BE2C (cell line): ENCODE measurements at regions not wholly inside any gene's neighbourhood (a gene's known extent, or its start where the extent isn't known, plus 50 kb on each side); places are given as distances from the start of the nearest gene placed in this dataset.

Source experiments
- DNase-seq: peaks from one replicate; pipeline ENCODE4 v3.0.0-alpha.2; 2020
- H3K27me3 ChIP-seq: fragments of 250-450 bp; sonication (Bioruptor Pico); 2 replicates; pipeline ENCODE4 v1.5.1; 2020; ENCODE audit warnings: mild to moderate bottlenecking
- H3K36me3 ChIP-seq: fragments of 250-450 bp; sonication (Bioruptor Pico); 2 replicates; pipeline ENCODE4 v1.5.1; 2020; ENCODE audit warnings: mild to moderate bottlenecking
- H3K4me1 ChIP-seq: fragments of 250-450 bp; sonication (Bioruptor Pico); 2 replicates; pipeline ENCODE4 v1.5.1; 2020
- H3K4me3 ChIP-seq: 2 replicates; pipeline ENCODE4 v1.5.1; 2011; ENCODE audit warnings: low read depth, low read length
- H3K9me3 ChIP-seq: fragments of 250-450 bp; sonication (Bioruptor Pico); 2 replicates; pipeline ENCODE4 v1.5.1; 2020
- TF ChIP-seq, protein P1 (sequence below): IDR thresholded peaks from 2 replicates; pipeline ENCODE4 v1.5.1; 2012; ENCODE audit warnings: mild to moderate bottlenecking, low read depth, low read length

DNA sequence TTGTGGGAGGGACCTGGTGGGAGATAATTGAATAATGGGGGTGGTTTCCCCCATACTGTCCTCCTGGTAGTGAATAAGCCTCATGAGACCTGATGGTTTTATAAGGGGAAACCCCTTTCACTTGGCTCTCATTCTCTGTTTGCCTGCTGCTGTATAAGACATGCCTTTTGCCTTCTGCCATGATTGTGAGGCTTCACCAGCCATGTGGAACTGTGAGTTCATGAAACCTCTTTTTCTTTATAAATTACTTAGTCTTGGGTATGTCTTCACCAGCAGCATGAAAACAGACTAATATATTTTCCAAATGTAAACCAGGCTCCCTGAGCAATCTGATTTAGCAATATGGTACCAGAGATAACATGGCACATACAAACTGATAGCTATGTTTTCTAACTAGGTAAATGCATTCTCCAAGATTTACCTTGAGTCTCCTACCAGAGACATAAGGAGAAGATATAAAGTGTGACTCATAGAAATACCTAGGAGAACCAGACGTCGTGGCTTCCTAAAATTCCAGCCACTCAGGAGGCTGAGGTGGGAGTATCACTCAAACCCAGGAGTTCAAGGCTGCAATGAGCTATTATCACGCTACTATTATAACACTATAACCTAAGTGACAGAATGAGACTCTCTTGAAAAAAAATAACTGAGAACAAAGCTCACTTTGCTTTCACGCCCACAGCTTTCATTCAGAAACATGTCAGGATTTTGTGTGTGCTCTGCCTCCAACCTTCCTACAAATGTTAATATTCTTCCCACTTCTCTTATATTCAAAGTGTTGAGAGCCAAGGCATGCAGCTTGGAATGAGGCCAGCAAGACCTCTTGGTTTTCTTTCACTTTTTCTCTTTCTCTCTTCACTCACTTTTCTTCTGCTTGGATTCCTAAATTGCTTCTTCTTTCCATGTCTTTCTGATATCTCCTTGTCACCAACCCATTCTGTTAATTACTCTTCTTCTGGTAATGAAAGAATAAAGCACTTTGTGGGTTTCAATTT, 263.9 kb upstream of the UBE2E3 start:
- Histone ChIP-seq H3K4me1 (no peaks in the 10 kb centered on the region), H3K36me3 (no peaks in the 10 kb centered on the region), H3K27me3 (no peaks in the 10 kb centered on the region), H3K9me3 (no peaks in the 10 kb centered on the region), H3K4me3 (no peak overlapping the region)
- TF ChIP-seq, protein P1, sequence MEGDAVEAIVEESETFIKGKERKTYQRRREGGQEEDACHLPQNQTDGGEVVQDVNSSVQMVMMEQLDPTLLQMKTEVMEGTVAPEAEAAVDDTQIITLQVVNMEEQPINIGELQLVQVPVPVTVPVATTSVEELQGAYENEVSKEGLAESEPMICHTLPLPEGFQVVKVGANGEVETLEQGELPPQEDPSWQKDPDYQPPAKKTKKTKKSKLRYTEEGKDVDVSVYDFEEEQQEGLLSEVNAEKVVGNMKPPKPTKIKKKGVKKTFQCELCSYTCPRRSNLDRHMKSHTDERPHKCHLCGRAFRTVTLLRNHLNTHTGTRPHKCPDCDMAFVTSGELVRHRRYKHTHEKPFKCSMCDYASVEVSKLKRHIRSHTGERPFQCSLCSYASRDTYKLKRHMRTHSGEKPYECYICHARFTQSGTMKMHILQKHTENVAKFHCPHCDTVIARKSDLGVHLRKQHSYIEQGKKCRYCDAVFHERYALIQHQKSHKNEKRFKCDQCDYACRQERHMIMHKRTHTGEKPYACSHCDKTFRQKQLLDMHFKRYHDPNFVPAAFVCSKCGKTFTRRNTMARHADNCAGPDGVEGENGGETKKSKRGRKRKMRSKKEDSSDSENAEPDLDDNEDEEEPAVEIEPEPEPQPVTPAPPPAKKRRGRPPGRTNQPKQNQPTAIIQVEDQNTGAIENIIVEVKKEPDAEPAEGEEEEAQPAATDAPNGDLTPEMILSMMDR = no peak
- DNase-seq = no peak

DNA sequence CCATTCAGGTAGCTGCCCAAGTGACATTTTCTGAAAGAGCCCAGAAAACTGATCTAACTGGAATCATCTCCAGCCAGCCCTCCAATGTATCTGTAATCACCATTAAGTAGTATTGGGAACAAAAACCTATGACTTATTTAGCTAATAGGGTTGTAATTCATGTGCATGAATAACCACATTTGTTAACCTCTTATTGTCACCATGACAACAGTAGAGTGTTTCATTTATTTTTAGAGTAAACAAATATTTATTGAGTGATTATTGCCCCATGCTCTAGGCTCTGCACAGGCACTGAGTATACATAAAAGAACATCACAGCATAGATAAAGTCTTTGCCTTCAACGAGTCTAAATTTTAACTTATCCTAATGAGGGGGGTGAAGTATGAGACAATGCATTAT, 265.4 kb upstream of the UBE2E3 start:
- Histone ChIP-seq H3K36me3 (no peaks in the 10 kb centered on the region), H3K9me3 (no peaks in the 10 kb centered on the region), H3K27me3 (no peaks in the 10 kb centered on the region), H3K4me3 (no peak overlapping the region), H3K4me1 (no peaks in the 10 kb centered on the region)
- no peak for DNase-seq
- TF ChIP-seq, protein P1 = no peak

DNA sequence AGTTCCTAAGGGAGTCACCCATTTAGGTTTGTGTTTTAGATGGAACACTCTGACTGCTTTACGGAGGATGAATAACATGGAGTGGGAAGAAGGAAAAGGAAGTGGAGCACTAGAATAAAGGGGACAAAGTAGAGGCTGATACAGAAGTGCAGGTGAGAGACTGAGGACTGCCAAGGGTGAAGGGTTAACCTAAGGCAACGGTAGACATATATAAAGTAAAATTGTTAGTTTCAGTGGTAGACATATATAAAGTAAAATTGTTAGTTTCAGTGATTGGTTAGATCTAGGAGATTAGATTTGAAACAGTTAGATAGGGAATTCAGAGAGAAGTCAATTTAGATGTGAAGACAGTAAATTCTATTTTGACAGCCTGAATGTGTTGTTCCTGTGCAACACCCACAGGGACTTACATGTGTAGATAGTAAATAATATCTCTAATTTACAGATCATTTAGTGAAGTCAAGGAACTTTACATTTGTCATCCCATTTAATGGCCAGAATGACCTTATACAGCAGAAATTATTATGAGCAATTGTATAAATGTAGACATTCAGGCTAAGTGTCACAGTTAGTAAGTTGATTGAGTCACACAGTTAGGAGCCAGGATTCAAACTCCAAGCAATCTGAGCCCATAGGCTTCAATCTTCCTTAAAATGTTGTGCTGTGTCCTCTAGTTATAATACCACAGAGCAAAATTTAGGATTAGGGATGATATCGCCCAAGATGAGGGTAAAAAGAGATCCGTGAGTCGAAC, 270.8 kb upstream of the UBE2E3 start:
- H3K4me3 ChIP-seq = no peak overlapping the region
- H3K36me3 ChIP-seq = no peaks in the 10 kb centered on the region
- H3K9me3 ChIP-seq = no peaks in the 10 kb centered on the region
- TF ChIP-seq, protein P1 = no peak
- no peaks in the 10 kb centered on the region for H3K27me3 ChIP-seq
- no peak for DNase-seq
- no peaks in the 10 kb centered on the region for H3K4me1 ChIP-seq

DNA sequence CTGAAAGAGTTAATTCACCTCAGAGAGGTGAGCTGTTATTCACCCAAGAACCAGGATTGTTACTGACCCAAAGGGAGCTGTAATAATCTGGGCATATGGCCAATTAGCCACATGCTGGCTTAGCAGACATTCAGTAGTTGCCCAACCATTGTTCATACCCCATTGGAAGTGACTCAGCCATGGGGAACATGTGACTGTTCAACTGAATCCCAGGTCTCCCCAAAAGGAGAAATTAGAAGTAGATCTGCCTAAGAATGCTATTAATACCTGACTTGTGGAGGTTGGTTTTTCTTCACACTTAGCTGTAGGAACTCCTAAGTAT, 272.6 kb upstream of the UBE2E3 start:
- Histone ChIP-seq H3K9me3 (no peaks in the 10 kb centered on the region), H3K4me1 (no peaks in the 10 kb centered on the region), H3K36me3 (no peaks in the 10 kb centered on the region), H3K4me3 (no peak overlapping the region), H3K27me3 (no peaks in the 10 kb centered on the region)
- no peak for DNase-seq
- TF ChIP-seq, protein P1 = no peak

DNA sequence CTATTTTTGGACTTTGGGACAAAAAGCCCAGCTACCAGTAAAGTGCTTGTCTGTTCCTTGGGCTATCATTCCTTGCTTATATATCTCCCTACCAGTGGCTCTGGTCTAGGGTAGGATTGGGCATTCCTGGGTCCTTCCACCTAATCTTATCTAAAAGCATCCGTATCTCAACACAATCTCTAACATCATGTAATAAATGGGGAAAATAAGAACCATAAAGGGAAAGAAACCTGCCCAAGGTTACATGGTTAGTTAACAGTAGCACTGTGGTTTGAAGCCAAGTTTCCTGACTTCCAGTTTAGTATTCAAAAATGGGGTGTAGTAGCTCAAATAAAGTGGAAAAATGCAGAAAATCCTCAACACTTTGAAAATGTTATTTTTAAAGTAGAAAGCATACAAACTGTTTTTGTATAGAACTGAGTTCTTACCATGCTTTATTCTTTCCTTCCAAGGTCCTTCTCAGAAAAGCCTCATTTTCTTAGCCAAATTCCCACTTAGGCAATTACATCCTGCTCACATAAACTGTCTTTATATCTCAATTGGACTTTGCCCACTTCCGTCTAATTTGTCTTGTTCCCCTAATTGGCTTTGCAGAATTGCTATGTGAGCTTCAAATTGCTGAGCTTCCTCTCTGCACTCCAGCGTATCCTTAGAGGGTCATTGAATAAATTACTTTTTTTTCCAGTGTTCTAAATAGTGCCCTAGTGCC, 273.1 kb upstream of the UBE2E3 start:
- no peak for DNase-seq
- TF ChIP-seq, protein P1 = no peak
- H3K27me3 ChIP-seq = no peaks in the 10 kb centered on the region
- H3K36me3 ChIP-seq = no peaks in the 10 kb centered on the region
- H3K9me3 ChIP-seq = no peaks in the 10 kb centered on the region
- H3K4me3 ChIP-seq = no peak overlapping the region
- no peaks in the 10 kb centered on the region for H3K4me1 ChIP-seq
